ENCODE measurements at regions not wholly inside any gene's neighbourhood (a gene's known extent, or its start where the extent isn't known, plus 50 kb on each side); places are given as distances from the start of the nearest gene placed in this dataset.
A peak's percentile ranks its signal among the peaks of the same experiment; 100 is the strongest.

- Histone ChIP-seq H3K4me2 (ENCODE audit: insufficient read depth, low read length, poor library complexity, severe bottlenecking) (no peak overlapping the region), H2BK5ac (ENCODE audit: low read length) (no peak overlapping the region), H2BK12ac (ENCODE audit: low read length) (no peak overlapping the region), H4K91ac (ENCODE audit: low read depth, low read length, poor library complexity) (no peak overlapping the region), H3K4ac (ENCODE audit: low read length) (no peak overlapping the region), H3K27me3 (ENCODE audit: control insufficient read depth in 3 of 3, insufficient read depth in 3 of 3, low read depth in 1 of 3, low read length in 3 of 3) (no peaks in the 10 kb centered on the region), H4K8ac (ENCODE audit: low read depth, low read length) (no peak overlapping the region), H2BK15ac (ENCODE audit: low read length) (no peak overlapping the region), H3K18ac (ENCODE audit: low read length) (no peak overlapping the region), H3K9me3 (replicated peaks in 1 of 2; ENCODE audit: control insufficient read depth in 2 of 2, insufficient read depth in 1 of 2, low read depth in 1 of 2, low read length in 2 of 2) (peaks cover 0 to 2% of the 10 kb centered on the region in 2 donors), H3K14ac (ENCODE audit: low read length) (no peak overlapping the region), H3K79me1 (ENCODE audit: low read depth, low read length) (peaks cover 8% of the 10 kb centered on the region), H2AFZ (ENCODE audit: low read length) (no peak overlapping the region), H2BK120ac (ENCODE audit: low read depth, low read length) (no peak overlapping the region), H3K23ac (ENCODE audit: low read depth, low read length, poor library complexity) (no peak overlapping the region), H3K4me3 (ENCODE audit: low read length in 2 of 2) (no peak overlapping the region), H3K4me1 (ENCODE audit: control insufficient read depth in 2 of 2, insufficient read depth in 1 of 2, low read depth in 1 of 2, low read length in 2 of 2) (peaks cover 11 to 20% of the 10 kb centered on the region in 2 donors), H3K27ac (replicated peaks; ENCODE audit: low read length) (no peak overlapping the region), H3K9ac (ENCODE audit: low read depth, low read length, poor library complexity) (no peak overlapping the region), H2AK5ac (ENCODE audit: low read depth, low read length) (no peak overlapping the region), H3K36me3 (replicated peaks in 1 of 2; ENCODE audit: control insufficient read depth in 2 of 2, insufficient read depth in 2 of 2, low read length in 2 of 2) (no peaks in the 10 kb centered on the region)
- no peak for DNase-seq (ENCODE audit: low spot score)
- no CpG with 5 or more reads among the region's 10 CpGs for WGBS, 2 donors (ENCODE audit: extremely low coverage in 2 of 2, insufficient read length in 2 of 2, insufficient replicate concordance in 1 of 2)
Measured at GRCh38 chr22:25388866-25389540, 169.6 kb downstream of the CRYBB2 start.

GRCh38 chr22:25389541-25389919 lies 170.1 kb downstream of the CRYBB2 start:
- Histone ChIP-seq H3K4me1 (ENCODE audit: control insufficient read depth in 2 of 2, insufficient read depth in 1 of 2, low read depth in 1 of 2, low read length in 2 of 2) (peaks cover 9 to 16% of the 10 kb centered on the region in 2 donors), H4K91ac (ENCODE audit: low read depth, low read length, poor library complexity) (no peak overlapping the region), H2AK5ac (ENCODE audit: low read depth, low read length) (no peak overlapping the region), H3K36me3 (replicated peaks in 1 of 2; ENCODE audit: control insufficient read depth in 2 of 2, insufficient read depth in 2 of 2, low read length in 2 of 2) (no peaks in the 10 kb centered on the region), H4K8ac (ENCODE audit: low read depth, low read length) (no peak overlapping the region), H2BK15ac (ENCODE audit: low read length) (no peak overlapping the region), H3K18ac (ENCODE audit: low read length) (no peak overlapping the region), H3K27me3 (ENCODE audit: control insufficient read depth in 3 of 3, insufficient read depth in 3 of 3, low read depth in 1 of 3, low read length in 3 of 3) (no peaks in the 10 kb centered on the region), H3K4ac (ENCODE audit: low read length) (no peak overlapping the region), H2AFZ (ENCODE audit: low read length) (no peak overlapping the region), H3K27ac (replicated peaks; ENCODE audit: low read length) (no peak overlapping the region), H2BK120ac (ENCODE audit: low read depth, low read length) (no peak overlapping the region), H2BK12ac (ENCODE audit: low read length) (no peak overlapping the region), H3K4me2 (ENCODE audit: insufficient read depth, low read length, poor library complexity, severe bottlenecking) (no peak overlapping the region), H3K14ac (ENCODE audit: low read length) (no peak overlapping the region), H3K9me3 (replicated peaks in 1 of 2; ENCODE audit: control insufficient read depth in 2 of 2, insufficient read depth in 1 of 2, low read depth in 1 of 2, low read length in 2 of 2) (peaks cover 0 to 2% of the 10 kb centered on the region in 2 donors), H3K23ac (ENCODE audit: low read depth, low read length, poor library complexity) (no peak overlapping the region), H3K9ac (ENCODE audit: low read depth, low read length, poor library complexity) (no peak overlapping the region), H2BK5ac (ENCODE audit: low read length) (no peak overlapping the region), H3K79me1 (ENCODE audit: low read depth, low read length) (peaks cover 8% of the 10 kb centered on the region), H3K4me3 (ENCODE audit: low read length in 2 of 2) (no peak overlapping the region)
- DNase-seq (ENCODE audit: low spot score): no peak
- no CpG with 5 or more reads among the region's 11 CpGs for WGBS, 2 donors (ENCODE audit: extremely low coverage in 2 of 2, insufficient read length in 2 of 2, insufficient replicate concordance in 1 of 2)

- no peak overlapping the region for H2AK5ac ChIP-seq (ENCODE audit: low read depth, low read length)
- H4K91ac ChIP-seq (ENCODE audit: low read depth, low read length, poor library complexity): no peak overlapping the region
- no peaks in the 10 kb centered on the region for H3K27me3 ChIP-seq (ENCODE audit: control insufficient read depth in 3 of 3, insufficient read depth in 3 of 3, low read depth in 1 of 3, low read length in 3 of 3)
- DNase-seq (ENCODE audit: low spot score): no peak
- peak overlapping the region; percentile 86 for H3K23ac ChIP-seq (ENCODE audit: low read depth, low read length, poor library complexity)
- peak overlapping the region; percentile 22 for H2BK15ac ChIP-seq (ENCODE audit: low read length)
- H3K27ac ChIP-seq (replicated peaks; ENCODE audit: low read length): no peak overlapping the region
- peaks cover 0 to 2% of the 10 kb centered on the region in 2 donors for H3K9me3 ChIP-seq (replicated peaks in 1 of 2; ENCODE audit: control insufficient read depth in 2 of 2, insufficient read depth in 1 of 2, low read depth in 1 of 2, low read length in 2 of 2)
- H3K36me3 ChIP-seq (replicated peaks in 1 of 2; ENCODE audit: control insufficient read depth in 2 of 2, insufficient read depth in 2 of 2, low read length in 2 of 2): no peaks in the 10 kb centered on the region
- H3K9ac ChIP-seq (ENCODE audit: low read depth, low read length, poor library complexity): peak overlapping the region; percentile 67
- H2AFZ ChIP-seq (ENCODE audit: low read length): no peak overlapping the region
- no CpG with 5 or more reads among the region's 20 CpGs for WGBS, 2 donors (ENCODE audit: extremely low coverage in 2 of 2, insufficient read length in 2 of 2, insufficient replicate concordance in 1 of 2)
- H3K4me2 ChIP-seq (ENCODE audit: insufficient read depth, low read length, poor library complexity, severe bottlenecking): no peak overlapping the region
- peak overlapping the region; percentile 26 for H4K8ac ChIP-seq (ENCODE audit: low read depth, low read length)
- H3K4ac ChIP-seq (ENCODE audit: low read length): no peak overlapping the region
- H3K79me1 ChIP-seq (ENCODE audit: low read depth, low read length): peaks cover 10% of the 10 kb centered on the region
- H3K14ac ChIP-seq (ENCODE audit: low read length): no peak overlapping the region
- no peak overlapping the region for H2BK120ac ChIP-seq (ENCODE audit: low read depth, low read length)
- peaks cover 9 to 16% of the 10 kb centered on the region in 2 donors for H3K4me1 ChIP-seq (ENCODE audit: control insufficient read depth in 2 of 2, insufficient read depth in 1 of 2, low read depth in 1 of 2, low read length in 2 of 2)
- H2BK5ac ChIP-seq (ENCODE audit: low read length): no peak overlapping the region
- H3K18ac ChIP-seq (ENCODE audit: low read length): peak overlapping the region; percentile 80
- no peak overlapping the region for H2BK12ac ChIP-seq (ENCODE audit: low read length)
- H3K4me3 ChIP-seq (ENCODE audit: low read length in 2 of 2): no peak overlapping the region
Measured at GRCh38 chr22:25390297-25391240, 171.1 kb downstream of the CRYBB2 start.

- Histone ChIP-seq H3K4ac (ENCODE audit: low read length) (no peak overlapping the region), H2AK5ac (ENCODE audit: low read depth, low read length) (no peak overlapping the region), H3K4me1 (ENCODE audit: control insufficient read depth in 2 of 2, insufficient read depth in 1 of 2, low read depth in 1 of 2, low read length in 2 of 2) (peaks cover 6 to 10% of the 10 kb centered on the region in 2 donors), H3K4me3 (ENCODE audit: low read length in 2 of 2) (no peak overlapping the region), H3K79me1 (ENCODE audit: low read depth, low read length) (peaks cover 10% of the 10 kb centered on the region), H3K4me2 (ENCODE audit: insufficient read depth, low read length, poor library complexity, severe bottlenecking) (no peak overlapping the region), H2AFZ (ENCODE audit: low read length) (no peak overlapping the region), H2BK120ac (ENCODE audit: low read depth, low read length) (no peak overlapping the region), H3K18ac (ENCODE audit: low read length) (no peak overlapping the region), H4K8ac (ENCODE audit: low read depth, low read length) (no peak overlapping the region), H3K27ac (replicated peaks; ENCODE audit: low read length) (no peak overlapping the region), H2BK15ac (ENCODE audit: low read length) (no peak overlapping the region), H3K36me3 (replicated peaks in 1 of 2; ENCODE audit: control insufficient read depth in 2 of 2, insufficient read depth in 2 of 2, low read length in 2 of 2) (no peaks in the 10 kb centered on the region), H4K91ac (ENCODE audit: low read depth, low read length, poor library complexity) (no peak overlapping the region), H2BK12ac (ENCODE audit: low read length) (no peak overlapping the region), H3K14ac (ENCODE audit: low read length) (no peak overlapping the region), H3K9me3 (replicated peaks in 1 of 2; ENCODE audit: control insufficient read depth in 2 of 2, insufficient read depth in 1 of 2, low read depth in 1 of 2, low read length in 2 of 2) (peaks cover 2% of the 10 kb centered on the region in 2 donors), H2BK5ac (ENCODE audit: low read length) (peak overlapping the region; percentile 60), H3K23ac (ENCODE audit: low read depth, low read length, poor library complexity) (no peak overlapping the region), H3K9ac (ENCODE audit: low read depth, low read length, poor library complexity) (no peak overlapping the region), H3K27me3 (ENCODE audit: control insufficient read depth in 3 of 3, insufficient read depth in 3 of 3, low read depth in 1 of 3, low read length in 3 of 3) (no peaks in the 10 kb centered on the region)
- DNase-seq (ENCODE audit: low spot score): no peak
- no CpG with 5 or more reads among the region's 8 CpGs for WGBS, 2 donors (ENCODE audit: extremely low coverage in 2 of 2, insufficient read length in 2 of 2, insufficient replicate concordance in 1 of 2)
Measured at GRCh38 chr22:25392584-25392983, 171.9 kb upstream of the GRK3 start.

Measured in neuronal stem cell (in vitro differentiated cells).